ENCODE measurements at regions not wholly inside any gene's neighbourhood (a gene's known extent, or its start where the extent isn't known, plus 50 kb on each side); places are given as distances from the start of the nearest gene placed in this dataset.

- DNase-seq = no peak
These were observed 195.9 kb downstream of the TOMM20 start for GRCh38 chr1:234932511-234933430.

- no peak for DNase-seq
These were observed 196.5 kb downstream of the TOMM20 start for GRCh38 chr1:234932106-234932505.

DNA sequence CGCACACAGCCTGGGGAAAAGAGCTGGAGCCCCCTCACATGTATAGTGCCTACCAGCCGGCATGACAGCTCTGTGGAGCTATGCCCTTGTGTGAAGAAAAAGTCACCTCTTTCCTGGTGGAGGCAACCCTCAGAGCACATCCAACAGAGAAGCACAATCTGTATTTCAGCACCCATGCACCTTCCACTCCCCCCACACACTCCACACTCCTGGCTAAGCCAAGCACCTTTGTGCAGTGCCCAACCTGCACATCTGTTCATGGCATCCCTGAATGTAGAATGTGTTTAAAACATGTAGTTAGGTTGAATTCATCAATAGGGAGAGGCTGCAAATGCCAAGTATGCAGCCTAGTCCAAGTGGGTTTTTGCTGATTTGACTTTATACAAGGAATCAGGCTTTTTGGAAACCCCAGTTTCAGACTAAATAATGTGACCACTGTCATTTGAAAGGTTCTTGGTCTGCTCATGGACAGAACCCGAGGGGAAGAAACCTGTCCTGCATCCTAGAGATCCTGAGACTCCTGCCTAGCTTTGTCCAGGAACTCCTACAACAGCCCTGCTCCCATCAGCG, 197.1 kb downstream of the TOMM20 start:
- no peak for DNase-seq

- no peak for DNase-seq
These were observed 199.3 kb downstream of the TOMM20 start for GRCh38 chr1:234929369-234929768.

DNA sequence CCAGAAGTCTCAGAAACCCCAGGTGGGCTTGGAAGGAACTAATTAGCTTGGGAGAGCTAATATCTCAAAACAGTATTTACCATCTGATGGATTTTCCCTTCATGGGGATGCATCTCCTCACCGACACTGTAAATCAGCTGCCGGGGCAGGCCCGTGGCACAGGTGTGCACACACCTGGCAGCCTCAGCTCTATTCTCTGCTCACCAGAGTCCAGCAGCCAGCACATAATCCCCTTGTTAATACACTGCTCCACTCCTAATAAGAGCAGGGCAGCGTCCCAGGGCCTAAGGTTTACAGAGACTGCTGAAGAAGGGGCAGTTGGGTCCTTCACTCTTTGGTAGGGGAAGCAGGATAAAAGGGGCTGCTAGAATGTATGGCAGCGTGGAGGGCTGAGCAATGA, 200.0 kb downstream of the TOMM20 start:
- no peak for DNase-seq

DNA sequence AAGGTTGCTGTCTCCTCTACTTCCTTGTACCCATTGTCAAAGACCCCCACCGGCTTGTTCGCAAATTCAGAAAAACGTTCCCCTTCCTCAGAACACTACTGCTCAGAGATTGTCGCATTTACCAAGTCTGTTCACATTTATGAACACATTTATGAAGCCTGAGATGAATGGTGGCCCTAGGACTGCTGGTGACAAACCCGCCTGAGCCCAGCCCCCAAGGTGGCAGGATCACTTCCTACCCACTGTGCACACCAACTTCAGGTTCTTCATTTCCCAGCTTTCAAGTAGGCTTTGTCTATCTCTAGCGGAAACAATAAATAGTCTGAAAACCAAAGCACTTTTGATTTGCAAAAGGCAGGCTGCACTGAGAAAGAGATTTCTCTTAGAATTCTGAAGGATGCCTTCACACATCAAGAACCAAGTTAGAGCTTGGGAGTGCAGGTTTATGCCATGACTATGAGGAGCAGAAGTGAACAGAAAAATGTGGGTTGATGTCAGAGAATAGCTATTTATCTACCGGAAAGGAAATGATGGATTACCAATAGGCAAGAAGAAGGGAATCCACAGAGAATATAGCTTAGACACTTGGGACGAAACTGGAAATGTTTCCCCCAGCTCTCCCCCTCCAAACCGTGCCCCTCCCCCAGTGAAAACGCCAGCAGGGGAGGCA, 200.5 kb downstream of the TOMM20 start:
- no peak for DNase-seq

DNA sequence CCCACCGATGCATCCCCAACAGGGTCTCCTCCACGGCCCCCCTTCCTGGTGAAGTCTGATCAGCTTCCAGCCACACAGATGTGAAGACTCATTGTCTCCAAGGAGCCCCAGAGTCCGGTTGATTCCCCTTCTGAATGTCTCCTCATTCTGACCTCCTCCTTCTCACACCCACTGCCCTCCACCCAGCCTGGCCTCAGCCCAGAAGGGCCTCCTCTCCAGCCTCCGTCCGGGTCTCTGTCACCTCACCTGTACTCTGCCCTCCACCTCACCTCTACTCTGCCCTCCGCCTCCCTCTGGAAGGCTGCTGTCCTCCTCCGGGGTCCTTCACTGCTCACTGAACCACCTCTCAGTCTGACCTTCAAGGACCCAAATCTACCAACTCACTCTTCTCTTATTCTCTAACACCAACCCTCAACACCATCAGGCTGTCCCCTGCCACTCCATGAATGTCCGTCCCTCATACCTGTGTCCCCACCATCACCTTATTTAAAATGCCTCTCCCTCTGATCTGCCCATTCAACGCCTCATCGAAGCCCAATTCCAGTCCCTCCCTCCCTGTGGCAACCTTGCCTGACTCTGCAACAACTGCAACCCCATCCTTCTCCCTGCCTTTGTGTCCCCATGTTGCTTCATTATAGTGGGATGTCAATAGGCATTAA, 201.2 kb downstream of the TOMM20 start:
- DNase-seq = no peak

DNA sequence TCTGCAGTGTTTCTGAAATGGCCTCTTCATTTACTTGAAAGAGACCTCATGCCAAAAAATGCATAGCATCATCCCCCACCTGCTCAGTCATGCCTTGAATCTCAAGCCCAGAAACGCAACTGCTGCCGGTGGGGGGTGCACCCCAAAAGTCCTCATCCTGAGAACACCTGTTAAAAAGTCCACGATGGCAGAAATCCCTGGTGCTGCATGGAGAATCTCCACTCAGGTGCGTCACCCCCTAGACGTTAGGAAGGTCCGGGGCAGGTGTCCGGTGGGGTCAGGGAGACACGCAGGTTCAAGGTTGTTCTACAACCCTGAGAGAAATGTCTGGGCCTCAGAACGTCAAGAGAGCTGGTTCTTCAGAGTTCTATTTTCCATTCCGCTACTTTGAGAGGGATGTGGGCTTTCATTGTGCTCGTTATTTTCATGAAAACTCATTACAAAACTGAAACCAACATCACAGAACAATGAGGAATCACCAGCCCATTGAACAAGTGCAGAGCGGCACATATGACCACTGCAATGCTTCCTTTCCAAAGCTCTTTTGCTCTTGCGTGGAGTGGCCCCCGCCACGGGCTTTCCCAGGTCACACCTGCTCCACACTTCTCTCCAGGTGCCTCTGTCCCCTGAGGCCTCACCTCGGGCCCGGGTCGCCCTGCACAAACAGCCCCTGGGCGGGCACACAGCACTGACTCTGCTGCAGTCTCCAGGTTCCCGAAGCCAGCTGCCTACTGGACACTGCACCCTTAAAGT, 201.9 kb downstream of the TOMM20 start:
- DNase-seq = no peak

- peak; percentile 59 for DNase-seq
These were observed 202.4 kb downstream of the TOMM20 start for GRCh38 chr1:234926264-234926558.

DNA sequence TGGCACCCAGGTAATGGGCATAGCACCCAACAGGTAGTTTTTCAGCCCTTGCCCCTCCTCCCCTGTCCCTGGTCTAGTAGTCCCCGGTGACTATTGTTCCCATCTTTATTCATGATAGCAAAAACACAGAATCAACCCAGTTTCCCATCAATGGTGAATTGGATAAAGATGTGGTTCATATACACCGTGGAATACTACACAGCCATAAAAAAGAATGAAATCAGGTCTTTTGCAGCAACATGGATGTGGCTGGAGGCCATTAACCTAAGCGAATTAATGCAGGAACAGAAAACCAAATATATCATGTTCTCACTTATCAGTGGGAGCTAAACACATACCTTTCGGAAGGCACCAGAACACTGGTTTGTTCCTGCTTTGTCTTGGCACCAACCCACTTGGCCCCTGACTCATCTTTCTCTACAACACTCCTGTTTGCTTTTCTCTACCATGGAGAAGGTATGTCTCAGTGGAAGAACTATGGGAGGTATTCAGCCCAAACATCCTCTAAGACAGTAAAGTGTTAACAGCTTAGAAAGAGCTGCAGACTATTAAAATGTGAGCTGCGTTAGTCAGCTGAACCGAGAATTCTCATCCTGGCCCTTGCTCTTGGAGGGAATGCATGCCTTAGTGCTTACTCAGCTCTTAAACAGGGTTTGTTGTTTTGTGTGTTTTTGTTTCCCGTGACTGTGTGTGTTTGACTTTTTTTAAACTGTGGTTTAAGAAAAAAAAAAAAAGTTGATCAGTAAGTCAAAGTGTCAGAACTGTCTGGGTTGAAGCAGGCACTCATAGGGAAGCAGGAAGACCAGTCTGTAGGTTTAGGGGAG, 203.0 kb downstream of the TOMM20 start:
- peak; percentile 90 for DNase-seq

- no peak for DNase-seq
These were observed 203.9 kb downstream of the TOMM20 start for GRCh38 chr1:234924450-234925355.

DNA sequence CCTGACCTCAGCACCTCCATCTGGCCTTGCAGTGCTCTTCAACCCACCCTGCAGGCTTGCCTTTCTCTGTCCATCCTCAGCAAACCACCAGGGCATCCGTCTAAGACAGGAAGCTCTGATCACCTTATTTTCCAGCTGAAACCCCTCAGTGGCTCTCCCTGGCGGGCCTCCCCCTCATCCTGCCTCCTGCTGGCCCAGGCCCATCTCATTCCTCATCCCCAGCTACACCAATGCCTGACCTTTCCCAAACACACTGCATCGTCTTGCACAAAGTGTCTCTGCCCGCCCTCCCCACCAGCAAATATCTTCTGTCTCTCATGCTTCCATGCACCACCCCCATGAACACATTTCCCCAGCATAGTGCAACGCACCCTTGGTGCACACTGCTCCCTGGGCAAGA, 205.0 kb downstream of the TOMM20 start:
- DNase-seq = no peak

- DNase-seq = no peak
These were observed 205.7 kb downstream of the TOMM20 start for GRCh38 chr1:234922987-234923386.

DNA sequence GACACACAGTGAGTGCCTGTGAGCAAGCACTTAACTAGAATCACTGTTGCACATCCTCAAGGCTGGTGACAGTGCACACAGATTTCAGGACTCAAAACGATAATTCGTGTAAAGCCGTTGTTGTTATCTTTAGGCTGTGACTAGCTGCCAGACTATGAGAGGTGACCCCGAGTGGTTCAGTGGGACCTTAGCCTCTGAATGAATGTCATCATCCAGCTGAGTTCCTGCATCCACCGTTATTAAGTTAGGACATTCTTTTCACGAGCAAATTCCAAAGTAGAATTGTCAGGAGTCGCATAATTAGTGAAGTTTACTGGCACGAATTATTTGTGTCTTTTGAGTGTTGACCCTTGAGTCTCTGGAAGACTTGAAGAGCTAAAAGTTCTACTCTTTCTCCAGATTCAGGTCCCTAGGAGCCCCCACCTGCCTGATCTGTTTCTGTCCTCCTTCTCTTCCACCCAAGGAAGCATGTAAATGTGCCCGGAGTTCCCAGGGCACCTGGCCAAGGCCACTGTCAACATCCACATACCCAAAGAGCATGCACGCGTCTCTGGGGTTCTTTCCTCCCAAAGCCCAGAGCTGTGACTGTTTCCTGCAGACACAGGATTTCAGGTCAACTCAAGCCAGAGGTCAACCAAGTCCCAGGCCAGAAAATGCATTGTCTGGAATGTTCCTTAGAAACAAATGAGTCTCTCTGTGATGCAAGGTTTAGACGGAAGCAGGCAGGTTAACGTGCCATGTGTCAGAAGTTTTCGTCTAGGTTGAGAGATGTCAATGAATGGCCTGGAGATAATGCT, 207.2 kb downstream of the TOMM20 start:
- peak; percentile 37 for DNase-seq

DNA sequence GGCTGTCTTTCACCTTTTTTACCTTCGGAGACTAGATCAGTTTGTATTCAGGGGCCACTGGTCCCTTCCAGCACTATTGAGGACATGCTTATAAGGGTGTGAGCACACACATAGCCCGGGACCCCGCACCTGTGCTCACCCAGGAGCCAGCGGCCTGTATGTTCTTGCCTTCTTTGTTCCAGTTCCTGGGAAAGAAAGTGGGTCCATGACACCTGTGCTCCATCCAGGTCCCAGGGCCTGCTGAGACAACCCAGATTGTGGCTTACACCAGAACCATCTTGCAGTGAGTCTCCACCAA, 207.8 kb downstream of the TOMM20 start:
- DNase-seq = no peak

DNA sequence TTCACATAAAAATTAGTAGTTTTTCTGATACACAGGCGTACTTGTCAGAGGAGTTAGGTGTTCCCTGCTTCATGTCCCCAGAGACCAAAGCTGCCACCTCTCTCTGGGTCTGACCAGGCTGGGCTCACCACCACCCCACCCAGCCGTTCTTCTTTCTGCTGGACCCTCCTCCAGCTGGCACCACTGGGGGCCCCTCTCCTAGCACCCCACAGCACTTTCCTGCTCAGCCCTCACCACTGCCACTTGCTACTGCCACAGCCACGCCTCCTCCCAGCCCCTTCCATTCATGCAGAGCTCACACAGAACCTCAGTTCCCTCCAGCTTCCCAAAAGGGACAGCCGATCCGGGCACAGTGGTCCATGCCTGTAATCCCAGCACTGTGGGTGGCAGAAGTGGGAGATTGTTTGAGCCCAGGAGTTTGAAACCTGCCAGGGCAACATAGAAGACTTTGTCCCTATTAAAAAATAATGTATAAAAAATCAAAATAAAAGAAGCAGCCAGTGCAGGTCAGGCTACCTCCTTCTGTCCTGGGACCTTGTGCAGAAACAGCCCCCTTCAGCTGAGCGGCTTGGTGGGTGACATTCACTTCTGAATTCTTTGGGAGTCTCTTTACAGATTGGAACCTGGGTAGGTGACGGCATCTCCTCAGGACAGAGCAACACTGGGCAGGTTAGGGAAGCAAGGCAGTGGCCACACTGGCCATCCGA, 208.3 kb downstream of the TOMM20 start:
- DNase-seq = no peak

- no peak for DNase-seq
These were observed 209.5 kb downstream of the TOMM20 start for GRCh38 chr1:234918961-234919761.

All from skin of body (tissue), 1 donor.